GM23338 (cell line): ENCODE measurements at regions not wholly inside any gene's neighbourhood (a gene's known extent, or its start where the extent isn't known, plus 50 kb on each side); places are given as distances from the start of the nearest gene placed in this dataset.

Experiments used
- ATAC-seq: fragments of 200-7000 bp; cut with Tn5 transposase; 3 replicates; pipeline ENCODE4 v1.9.1; 2020
- DNase-seq: peaks from one replicate; pipeline ENCODE4 v3.0.0-alpha.2; 2015; ENCODE audit warnings: low spot score
- H2AFZ ChIP-seq: fragments of 200-600 bp; sonication (generic); 2 replicates; pipeline ENCODE4 v1.8.0; 2016; ENCODE audit warnings: antibody characterized with exemption, mild to moderate bottlenecking, moderate library complexity
- H3F3A ChIP-seq: fragments of 200-600 bp; sonication (generic); replicated peaks from 2 replicates; pipeline ENCODE4 v1.8.0; 2017; ENCODE audit warnings: antibody characterized with exemption, mixed run types, low read depth
- H3K27ac ChIP-seq: fragments of 200-600 bp; sonication (generic); 2 replicates; pipeline ENCODE4 v1.6.1; 2016; ENCODE audit warnings: low read depth
- H3K27me3 ChIP-seq: fragments of 200-600 bp; sonication (generic); 2 replicates; pipeline ENCODE4 v1.8.0; 2016; ENCODE audit warnings: mild to moderate bottlenecking, mixed run types, moderate library complexity; ENCODE audit not compliant: insufficient read depth
- H3K36me3 ChIP-seq: fragments of 200-600 bp; sonication (generic); 2 replicates; pipeline ENCODE4 v1.8.0; 2016; ENCODE audit warnings: mild to moderate bottlenecking; ENCODE audit not compliant: insufficient read depth
- H3K4me1 ChIP-seq: fragments of 200-600 bp; sonication (generic); 2 replicates; pipeline ENCODE4 v1.8.0; 2016; ENCODE audit warnings: mild to moderate bottlenecking, moderate library complexity; ENCODE audit not compliant: insufficient read depth
- H3K4me2 ChIP-seq: fragments of 200-600 bp; sonication (generic); 2 replicates; pipeline ENCODE4 v1.7.1; 2017; ENCODE audit warnings: mixed run types
- H3K4me3 ChIP-seq: fragments of 200-600 bp; sonication (generic); 2 replicates; pipeline ENCODE4 v1.6.1; 2016; ENCODE audit warnings: mixed run types
- H3K79me2 ChIP-seq: fragments of 200-600 bp; sonication (generic); replicated peaks from 2 replicates; pipeline ENCODE4 v1.8.0; 2017; ENCODE audit warnings: mild to moderate bottlenecking; ENCODE audit not compliant: insufficient read depth
- H3K9me2 ChIP-seq: fragments of 200-600 bp; sonication (generic); 2 replicates; pipeline ENCODE4 v1.8.0; 2017; ENCODE audit not compliant: insufficient read depth
- H4K20me1 ChIP-seq: fragments of 200-600 bp; sonication (generic); replicated peaks from 2 replicates; pipeline ENCODE4 v1.8.0; 2017; ENCODE audit warnings: mild to moderate bottlenecking; ENCODE audit not compliant: insufficient read depth
- H3K27ac Mint-ChIP-seq: 2 replicates; pipeline ENCODE4 v1.8.0; 2020; ENCODE audit warnings: inconsistent platforms, mild to moderate bottlenecking, moderate library complexity, mixed read lengths
- H3K27me3 Mint-ChIP-seq: 3 replicates; pipeline ENCODE4 v1.8.0; 2022; ENCODE audit warnings: low read depth, mild to moderate bottlenecking, moderate library complexity, mixed read lengths, inconsistent platforms; ENCODE audit not compliant: insufficient read depth, poor library complexity
- H3K36me3 Mint-ChIP-seq: 3 replicates; pipeline ENCODE4 v1.8.0; 2021; ENCODE audit warnings: low read depth, mild to moderate bottlenecking, inconsistent platforms, moderate library complexity, mixed read lengths
- H3K4me1 Mint-ChIP-seq: 3 replicates; pipeline ENCODE4 v1.8.0; 2020; ENCODE audit warnings: mild to moderate bottlenecking, inconsistent platforms, mixed read lengths
- H3K4me3 Mint-ChIP-seq: 3 replicates; pipeline ENCODE4 v1.8.0; 2021; ENCODE audit warnings: moderate library complexity, mild to moderate bottlenecking, inconsistent platforms, mixed read lengths
- H3K9me3 Mint-ChIP-seq: 3 replicates; pipeline ENCODE4 v1.8.0; 2020; ENCODE audit warnings: moderate library complexity, mild to moderate bottlenecking, inconsistent platforms, mixed read lengths
- EZH2 ChIP-seq: fragments of 200-600 bp; sonication (generic); IDR thresholded peaks from one replicate; pipeline ENCODE4 v1.8.0; 2017; ENCODE audit warnings: antibody characterized with exemption, mild to moderate bottlenecking, low read depth; ENCODE audit not compliant: unreplicated experiment
- EZH2phosphoT487 ChIP-seq: fragments of 200-600 bp; sonication (generic); IDR thresholded peaks from one replicate; pipeline ENCODE4 v1.8.1; 2018; ENCODE audit warnings: antibody characterized with exemption; ENCODE audit not compliant: unreplicated experiment
- NANOG ChIP-seq: IDR thresholded peaks from 2 replicates; pipeline ENCODE4 v1.6.1; 2016; ENCODE audit warnings: antibody characterized with exemption, borderline replicate concordance
- REST ChIP-seq: IDR thresholded peaks from one replicate; pipeline ENCODE4 v1.6.1; 2018; ENCODE audit warnings: antibody characterized with exemption; ENCODE audit not compliant: unreplicated experiment
- ZNF114 ChIP-seq: fragments of 250-450 bp; sonication (Bioruptor Pico); IDR thresholded peaks from 2 replicates; pipeline ENCODE4 v1.5.0; 2020; ENCODE audit warnings: mild to moderate bottlenecking, moderate library complexity

GRCh38 chr5:120368923-120369715 is 95.0 kb upstream of the PRR16 start (continued):
- TF ChIP-seq REST: no peak
- TF ChIP-seq NANOG: no peak

DNA sequence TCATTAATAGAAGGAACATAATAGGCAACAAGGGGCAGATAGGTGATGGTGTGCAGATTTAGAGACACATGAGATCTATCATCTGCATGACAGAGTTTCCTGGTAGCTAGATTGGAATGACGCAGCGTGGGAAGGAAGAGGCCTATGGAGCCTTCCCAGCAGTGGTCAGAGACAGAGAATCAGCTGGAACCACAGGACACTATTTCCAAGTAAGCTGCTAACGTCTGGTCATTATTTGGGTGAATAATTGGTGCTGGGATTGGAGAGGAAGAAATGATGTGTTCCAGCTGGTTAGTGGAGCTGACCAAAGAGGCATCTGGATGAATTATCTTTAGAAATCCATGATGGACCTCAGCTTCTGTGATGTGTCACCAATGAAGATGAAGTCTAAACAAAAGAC is 91.2 kb upstream of the PRR16 start:
- ATAC-seq: no peak
- peaks cover 4% of the 10 kb centered on the region; the same call in 2 of the 3 replicates for H3K36me3 Mint-ChIP-seq
- TF ChIP-seq ZNF114 (CRISPR knock-in tag): no peak
- TF ChIP-seq EZH2phosphoT487: no peak
- TF ChIP-seq EZH2: no peak
- no peak for TF ChIP-seq REST

More for the DNA sequence above, 91.2 kb upstream of the PRR16 start:
- Histone ChIP-seq H3K4me1 (no peaks in the 10 kb centered on the region), H3K9me2 (no peaks in the 10 kb centered on the region), H4K20me1 (no peaks in the 10 kb centered on the region), H3K4me2 (no peak overlapping the region), H3K27ac (no peak overlapping the region), H3K36me3 (no peaks in the 10 kb centered on the region), H3F3A (no peaks in the 10 kb centered on the region), H3K79me2 (no peaks in the 10 kb centered on the region), H3K27me3 (no peaks in the 10 kb centered on the region), H2AFZ (no peak overlapping the region), H3K4me3 (no peak overlapping the region)
- H3K27ac Mint-ChIP-seq: peak overlapping the region; percentile 12; the same call in 1 of the 2 replicates
- peaks cover 9% of the 10 kb centered on the region for H3K9me3 Mint-ChIP-seq
- no peak overlapping the region for H3K4me3 Mint-ChIP-seq
- peaks cover 2% of the 10 kb centered on the region for H3K27me3 Mint-ChIP-seq
- H3K4me1 Mint-ChIP-seq: no peaks in the 10 kb centered on the region
- DNase-seq: no peak
